ENCODE measurements at regions not wholly inside any gene's neighbourhood (a gene's known extent, or its start where the extent isn't known, plus 50 kb on each side); places are given as distances from the start of the nearest gene placed in this dataset.

GRCh38 chr13:90783273-90783672, 564.2 kb upstream of the MIR17HG start:
- no peak for DNase-seq (ENCODE audit: low spot score)
- no peak for TF ChIP-seq NR2F2 (IDR thresholded peaks at IDR 0.05)
- TF ChIP-seq JUND (IDR thresholded peaks at IDR 0.05), result no peak
- TF ChIP-seq MAX (IDR thresholded peaks at IDR 0.05), result no peak
- TF ChIP-seq REST (IDR thresholded peaks at IDR 0.05), result no peak
- no peak for TF ChIP-seq FOXA1 (IDR thresholded peaks at IDR 0.05)
- TF ChIP-seq ATF3 (IDR thresholded peaks at IDR 0.05), result no peak
- no peak for TF ChIP-seq GABPA (IDR thresholded peaks at IDR 0.05 in 1 of 2, conservative IDR thresholded peaks at IDR 0.05 in 1 of 2)
- TF ChIP-seq ZBTB33 (IDR thresholded peaks at IDR 0.05), result no peak
- H3K4me3 ChIP-seq (ENCODE audit: low read depth in 1 of 3, low read length in 3 of 3), result no peak overlapping the region
- H3K9me3 ChIP-seq (ENCODE audit: control insufficient read depth in 4 of 4, low read length in 3 of 4), result no peaks in the 10 kb centered on the region
- H3K27ac ChIP-seq (ENCODE audit: low read depth in 1 of 2, low read length in 2 of 2), result no peak overlapping the region
- H3K9ac ChIP-seq (ENCODE audit: low read depth in 1 of 2, low read length in 2 of 2), result no peak overlapping the region
- H3K36me3 ChIP-seq (ENCODE audit: control insufficient read depth in 4 of 4, insufficient read depth in 3 of 4, low read depth in 1 of 4, low read length in 3 of 4), result no peaks in the 10 kb centered on the region
- H3K27me3 ChIP-seq (ENCODE audit: control insufficient read depth in 4 of 4, insufficient read depth in 4 of 4, low read length in 3 of 4), result no peaks in the 10 kb centered on the region
- no peaks in the 10 kb centered on the region for H3K4me1 ChIP-seq (ENCODE audit: control insufficient read depth in 4 of 4, insufficient read depth in 4 of 4, low read length in 3 of 4)

GRCh38 chr13:90787007-90787406, 560.5 kb upstream of the MIR17HG start:
- no peak overlapping the region for H3K4me3 ChIP-seq (ENCODE audit: low read depth in 1 of 3, low read length in 3 of 3)
- no peaks in the 10 kb centered on the region for H3K9me3 ChIP-seq (ENCODE audit: control insufficient read depth in 4 of 4, low read length in 3 of 4)
- no peak overlapping the region for H3K27ac ChIP-seq (ENCODE audit: low read depth in 1 of 2, low read length in 2 of 2)
- DNase-seq (ENCODE audit: low spot score), result no peak
- TF ChIP-seq SP1 (IDR thresholded peaks at IDR 0.05) (no peak), ZBTB33 (IDR thresholded peaks at IDR 0.05) (no peak)
- H3K36me3 ChIP-seq (ENCODE audit: control insufficient read depth in 4 of 4, insufficient read depth in 3 of 4, low read depth in 1 of 4, low read length in 3 of 4), result no peaks in the 10 kb centered on the region
- H3K27me3 ChIP-seq (ENCODE audit: control insufficient read depth in 4 of 4, insufficient read depth in 4 of 4, low read length in 3 of 4), result no peaks in the 10 kb centered on the region
- no peak overlapping the region for H3K9ac ChIP-seq (ENCODE audit: low read depth in 1 of 2, low read length in 2 of 2)
- H3K4me1 ChIP-seq (ENCODE audit: control insufficient read depth in 4 of 4, insufficient read depth in 4 of 4, low read length in 3 of 4), result no peaks in the 10 kb centered on the region

- no peaks in the 10 kb centered on the region for H3K27me3 ChIP-seq (ENCODE audit: control insufficient read depth in 4 of 4, insufficient read depth in 4 of 4, low read length in 3 of 4)
- H3K9me3 ChIP-seq (ENCODE audit: control insufficient read depth in 4 of 4, low read length in 3 of 4), result no peaks in the 10 kb centered on the region
- 72% methylated on average over 1 of the region's 1 CpG for whole genome bisulfite sequencing
- H3K4me1 ChIP-seq (ENCODE audit: control insufficient read depth in 4 of 4, insufficient read depth in 4 of 4, low read length in 3 of 4), result no peaks in the 10 kb centered on the region
- no peak overlapping the region for H3K4me3 ChIP-seq (ENCODE audit: low read depth in 1 of 3, low read length in 3 of 3)
- no peaks in the 10 kb centered on the region for H3K36me3 ChIP-seq (ENCODE audit: control insufficient read depth in 4 of 4, insufficient read depth in 3 of 4, low read depth in 1 of 4, low read length in 3 of 4)
- no peak for TF ChIP-seq SP1 (IDR thresholded peaks at IDR 0.05)
- TF ChIP-seq RXRA (IDR thresholded peaks at IDR 0.05), result no peak
- no peak for TF ChIP-seq HNF4A (conservative IDR thresholded peaks at IDR 0.05)
- TF ChIP-seq JUND (IDR thresholded peaks at IDR 0.05), result no peak
- TF ChIP-seq RAD21 (IDR thresholded peaks at IDR 0.05), result no peak
- DNase-seq (ENCODE audit: low spot score), result no peak
- H3K9ac ChIP-seq (ENCODE audit: low read depth in 1 of 2, low read length in 2 of 2), result no peak overlapping the region
- H3K27ac ChIP-seq (ENCODE audit: low read depth in 1 of 2, low read length in 2 of 2), result no peak overlapping the region
Measured at GRCh38 chr13:90792335-90792734, 555.2 kb upstream of the MIR17HG start.

Measured in liver (tissue), 7 donors.